GM18511 (cell line): ENCODE measurements at regions not wholly inside any gene's neighbourhood (a gene's known extent, or its start where the extent isn't known, plus 50 kb on each side); places are given as distances from the start of the nearest gene placed in this dataset.

Experiments
- ATAC-seq: cut with Tn5 transposase; IDR thresholded peaks from one replicate; pipeline ENCODE4 v1.9.1; 2021; ENCODE audit warnings: mild to moderate bottlenecking, moderate library complexity; ENCODE audit not compliant: unreplicated experiment

GRCh38 chr18:67621049-67621713 is 104.7 kb upstream of the DSEL start:
- no peak for ATAC-seq

GRCh38 chr18:67618061-67618460 is 101.5 kb upstream of the DSEL start:
- ATAC-seq, result no peak

- ATAC-seq, result no peak
Measured at GRCh38 chr18:67615876-67616275, 99.4 kb upstream of the DSEL start.

DNA sequence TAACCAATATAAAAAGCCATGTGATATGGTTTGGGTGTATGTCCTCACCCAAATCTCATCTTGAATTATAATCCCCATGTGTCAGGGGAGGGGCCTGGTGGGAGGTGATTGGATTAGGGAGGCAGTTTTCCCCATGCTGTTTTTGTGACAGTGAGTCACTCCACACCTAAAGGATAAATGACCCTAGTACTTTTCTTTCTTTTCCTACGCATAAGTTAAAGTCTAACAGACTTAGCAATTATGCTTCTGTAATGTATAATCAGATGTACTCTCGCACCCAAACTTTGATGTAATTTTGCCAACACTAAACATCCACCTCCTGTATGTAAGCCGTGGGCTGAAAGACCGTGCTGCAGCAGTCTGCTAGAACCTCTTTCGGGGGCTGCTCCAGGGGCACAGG is 97.2 kb upstream of the DSEL start:
- no peak for ATAC-seq

DNA sequence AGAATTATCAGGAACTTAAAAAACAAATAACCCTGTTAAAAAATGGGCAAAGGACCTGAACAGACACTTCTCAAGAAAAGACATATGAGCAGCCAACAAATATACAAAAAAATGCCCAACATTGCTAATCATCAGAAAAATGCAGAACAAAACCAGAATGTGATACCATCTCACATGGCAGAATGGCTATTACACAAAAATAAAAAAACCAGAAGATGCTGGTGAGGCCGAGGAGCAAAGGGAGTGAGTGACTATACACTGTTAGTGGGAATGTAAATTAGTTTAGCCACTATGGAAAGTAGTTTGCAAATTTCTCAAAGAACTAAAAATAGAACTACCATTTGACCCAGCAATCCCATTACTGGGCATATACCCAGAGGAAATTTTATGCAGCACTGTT is 95.8 kb upstream of the DSEL start:
- no peak for ATAC-seq

DNA sequence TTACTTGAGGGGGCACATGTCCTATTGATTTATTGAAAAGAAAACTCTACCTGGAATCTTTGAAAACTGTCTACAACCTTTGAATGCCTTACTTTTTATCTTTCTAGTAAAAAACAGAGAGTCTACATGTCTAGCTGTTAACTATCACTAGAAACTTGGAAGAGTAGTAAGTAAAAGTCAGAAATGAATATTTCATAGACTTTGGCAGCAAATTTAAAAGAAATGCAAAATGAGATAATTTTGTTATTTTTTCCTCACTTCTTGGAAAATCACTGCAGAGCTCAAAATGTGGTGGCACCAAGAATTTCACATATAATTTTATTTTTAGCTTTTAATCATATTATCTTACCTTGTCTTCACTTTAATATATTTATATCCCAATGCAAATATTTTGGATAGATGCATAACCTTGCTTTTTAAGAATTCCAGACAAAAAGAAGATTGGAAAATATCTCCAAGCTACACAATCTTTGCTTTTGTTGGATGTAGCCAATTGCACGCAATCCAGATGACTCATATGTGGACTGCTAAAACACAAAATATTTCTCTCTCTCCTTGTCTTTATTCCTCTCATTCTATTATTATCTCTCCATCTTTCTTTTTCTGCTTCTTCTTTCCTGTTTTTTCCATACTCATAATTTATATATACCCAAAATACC is 92.2 kb upstream of the DSEL start:
- ATAC-seq, result no peak

- no peak for ATAC-seq
Measured at GRCh38 chr18:67608191-67608590, 91.7 kb upstream of the DSEL start.

DNA sequence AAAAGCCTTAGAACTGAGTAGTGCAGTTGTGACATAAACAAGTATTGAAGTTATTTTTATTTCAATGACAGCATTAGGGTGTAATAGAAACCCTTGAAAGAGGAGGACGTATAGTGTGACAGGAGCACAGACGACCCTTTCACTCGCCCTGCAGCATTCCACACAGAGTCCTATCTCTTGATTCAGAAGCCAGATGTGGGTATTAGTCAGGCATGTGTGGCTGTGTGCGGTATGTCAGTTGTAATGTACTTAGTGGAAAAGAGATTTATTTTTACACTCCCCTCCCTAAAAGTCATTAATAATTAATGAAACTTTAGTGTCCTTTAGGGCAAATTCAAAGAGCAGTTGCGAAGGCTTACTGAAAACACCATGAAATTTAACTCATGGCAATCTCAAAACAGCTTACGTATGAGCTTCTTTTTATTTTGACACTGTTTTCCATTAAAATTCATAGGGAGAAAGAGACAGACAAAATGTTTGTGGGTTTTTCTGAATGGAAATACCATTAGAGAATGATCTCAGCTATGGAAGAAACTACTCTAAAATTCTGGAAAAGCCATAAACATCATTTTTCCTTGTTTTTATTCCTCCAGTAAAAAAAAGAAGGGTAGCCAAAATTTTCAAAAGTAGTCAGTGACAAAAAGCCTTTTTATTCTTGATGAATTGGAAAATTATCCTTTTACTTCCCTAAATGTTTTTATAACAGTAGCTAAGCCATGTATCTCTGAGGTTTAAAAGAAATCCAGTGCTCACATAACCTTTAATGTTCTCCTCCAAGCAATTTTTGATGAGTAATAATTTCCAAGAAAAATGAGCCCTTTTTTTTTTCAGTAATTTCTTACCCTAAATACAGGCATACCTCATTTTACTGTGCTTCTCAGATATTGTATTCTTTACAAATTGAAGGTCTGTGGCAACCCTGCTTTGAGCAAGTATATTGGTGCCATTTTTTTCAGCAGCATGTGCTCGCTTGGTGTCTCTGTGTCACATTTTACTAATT is 84.0 kb upstream of the DSEL start:
- no peak for ATAC-seq

DNA sequence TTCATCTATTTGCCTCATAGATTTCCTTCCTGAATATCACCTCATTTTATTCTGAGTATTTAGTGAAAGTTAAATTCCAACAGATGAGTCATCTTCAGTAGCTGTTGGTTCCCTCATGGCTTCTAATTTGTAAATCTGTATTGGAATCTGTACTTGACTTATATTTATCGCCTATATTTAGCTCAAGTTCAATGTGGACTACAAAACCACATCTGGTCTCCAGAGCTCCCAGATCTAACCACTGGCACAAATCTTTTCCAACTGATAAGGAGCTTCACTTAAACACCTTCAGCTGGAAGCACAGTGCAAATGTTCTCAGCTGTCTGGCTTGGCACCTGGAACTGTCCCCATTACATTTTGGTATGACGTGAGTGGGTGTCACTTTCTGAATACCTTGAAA is 82.8 kb upstream of the DSEL start:
- ATAC-seq, result no peak

- no peak for ATAC-seq
Measured at GRCh38 chr18:67597759-67598158, 81.2 kb upstream of the DSEL start.

DNA sequence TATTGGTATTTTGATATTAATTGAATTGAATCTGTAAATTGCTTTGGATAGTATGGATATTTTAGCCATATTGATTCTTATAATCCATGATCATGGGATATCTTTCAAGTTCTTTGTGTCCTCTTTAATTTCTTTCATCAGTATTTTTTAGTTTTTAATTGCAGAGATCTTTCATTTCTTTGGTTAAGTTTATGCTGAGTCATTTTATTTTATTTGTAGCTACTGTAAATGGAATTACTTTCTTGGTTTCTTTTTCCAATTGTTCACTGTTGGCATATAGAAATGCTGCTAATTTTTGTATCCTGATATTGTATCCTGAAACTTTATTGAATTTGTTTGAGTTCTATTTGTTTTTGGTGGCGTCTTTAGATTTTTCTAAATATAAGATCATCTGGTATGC is 79.5 kb upstream of the DSEL start:
- ATAC-seq, result no peak

- ATAC-seq, result no peak
Measured at GRCh38 chr18:67590571-67591141, 74.1 kb upstream of the DSEL start.

- no peak for ATAC-seq
Measured at GRCh38 chr18:67589325-67589724, 72.8 kb upstream of the DSEL start.

DNA sequence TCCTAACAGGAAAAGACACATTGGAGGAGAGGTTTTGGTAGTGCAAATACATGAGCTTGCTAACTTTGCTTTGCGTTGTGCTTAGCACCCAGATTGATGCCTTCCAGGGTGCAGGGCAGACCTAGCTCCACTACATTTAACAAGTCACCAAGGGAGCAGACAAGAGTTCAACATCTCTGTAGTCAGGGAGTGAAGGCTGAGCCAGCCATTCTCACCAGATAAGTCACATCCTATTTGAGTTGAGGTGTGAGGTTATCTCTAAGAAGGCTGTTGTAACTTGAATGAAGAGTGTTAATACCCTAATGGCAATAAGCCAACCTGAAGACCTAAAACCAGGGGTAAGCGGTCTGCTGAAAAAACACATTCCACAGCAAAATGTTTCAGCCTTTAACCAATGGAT is 69.6 kb upstream of the DSEL start:
- ATAC-seq, result no peak

- ATAC-seq, result no peak
Measured at GRCh38 chr18:67583621-67584020, 67.1 kb upstream of the DSEL start.

DNA sequence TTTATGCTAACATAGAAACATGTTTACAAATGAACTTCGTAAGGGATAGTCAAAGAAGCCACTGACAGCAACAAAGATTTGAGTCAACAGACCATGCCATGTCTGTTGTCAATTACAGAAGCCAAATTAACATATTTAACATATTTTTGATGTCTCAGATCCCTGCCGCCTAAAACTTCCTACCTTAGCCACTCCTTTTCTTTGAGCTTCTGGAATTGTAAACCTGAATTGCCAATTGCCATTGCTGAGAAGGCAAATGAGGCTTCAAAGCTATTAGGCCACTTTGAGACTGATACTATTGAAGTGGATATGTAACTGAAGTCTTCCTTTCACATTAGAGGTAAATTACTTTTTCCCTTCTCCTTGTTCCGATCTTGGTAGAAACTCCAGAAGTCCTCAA is 66.0 kb upstream of the DSEL start:
- no peak for ATAC-seq

- ATAC-seq, result no peak
Measured at GRCh38 chr18:67581178-67581577, 64.7 kb upstream of the DSEL start.

- ATAC-seq, result no peak
Measured at GRCh38 chr18:67577386-67577785, 60.9 kb upstream of the DSEL start.

DNA sequence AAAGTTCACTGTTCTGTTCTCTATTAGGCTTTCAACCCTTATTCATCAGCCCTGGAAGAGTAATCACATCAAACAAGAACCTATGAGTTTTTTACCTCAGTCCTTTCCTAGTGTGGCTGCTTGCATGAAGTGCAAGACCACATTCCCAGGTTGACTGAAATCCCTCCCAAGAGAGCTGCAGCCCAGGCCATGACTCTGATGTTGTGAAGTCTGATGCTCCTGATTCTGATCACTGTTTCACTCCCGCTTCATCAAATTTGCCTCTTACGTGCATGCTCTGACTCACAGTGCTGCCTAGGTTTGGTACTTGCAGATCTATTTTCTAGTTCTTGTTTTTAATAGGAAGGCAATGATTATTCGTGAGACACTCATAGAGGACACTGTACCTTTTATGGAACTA is 58.2 kb upstream of the DSEL start:
- no peak for ATAC-seq

- no peak for ATAC-seq
Measured at GRCh38 chr18:67568166-67568565, 51.6 kb upstream of the DSEL start.
